ENCODE measurements at regions not wholly inside any gene's neighbourhood (a gene's known extent, or its start where the extent isn't known, plus 50 kb on each side); places are given as distances from the start of the nearest gene placed in this dataset.

- TF ChIP-seq CTCF (IDR thresholded peaks at IDR 0.05; ENCODE audit: low read depth, low read length): no peak
- H3K4me3 ChIP-seq (ENCODE audit: low read depth, low read length): no peak overlapping the region
These were observed 181.7 kb upstream of the EDNRA start for GRCh38 chr4:147299205-147299604.

- TF ChIP-seq CTCF (IDR thresholded peaks at IDR 0.05; ENCODE audit: low read depth, low read length): no peak
- no peak overlapping the region for H3K4me3 ChIP-seq (ENCODE audit: low read depth, low read length)
These were observed 177.6 kb upstream of the EDNRA start for GRCh38 chr4:147303174-147303872.

- no peak overlapping the region for H3K4me3 ChIP-seq (ENCODE audit: low read depth, low read length)
- TF ChIP-seq CTCF (IDR thresholded peaks at IDR 0.05; ENCODE audit: low read depth, low read length): no peak
These were observed 177.0 kb upstream of the EDNRA start for GRCh38 chr4:147303873-147304229.

DNA sequence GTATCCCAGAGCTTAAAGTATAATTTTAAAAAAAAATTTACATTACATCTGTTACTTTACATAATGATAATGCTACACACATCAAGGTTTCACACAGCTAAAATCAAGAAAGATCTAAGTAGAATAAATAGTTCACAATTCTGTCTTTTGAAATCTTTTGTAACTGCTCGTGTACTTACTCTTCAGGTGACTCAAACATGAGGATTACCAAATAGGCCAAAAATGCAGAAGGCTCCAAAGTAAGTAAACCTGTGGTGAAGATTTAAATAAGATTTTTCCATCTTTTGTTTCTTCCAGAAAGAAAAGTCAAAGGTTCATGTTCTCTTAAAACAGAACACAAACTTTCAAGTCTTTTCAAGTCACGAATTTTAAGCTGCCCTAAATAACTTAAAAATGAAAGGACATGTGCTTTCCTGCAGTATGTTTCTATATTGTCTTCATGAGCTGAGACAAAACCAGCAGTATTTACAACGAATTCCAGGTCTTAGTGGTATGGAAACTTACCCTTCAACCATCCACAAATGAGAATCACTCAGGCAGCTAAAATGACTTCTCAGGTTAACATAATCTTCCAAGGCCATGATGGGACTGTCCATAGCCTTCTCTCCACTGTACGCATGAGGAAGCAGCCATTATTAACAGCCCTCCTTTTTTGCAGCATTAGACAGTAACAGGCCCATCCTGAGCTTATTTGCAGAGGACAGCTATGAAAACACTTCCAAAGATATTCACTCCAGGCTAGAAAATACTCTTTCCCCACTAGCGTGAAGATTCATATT, 172.8 kb upstream of the EDNRA start:
- no peak for TF ChIP-seq CTCF (IDR thresholded peaks at IDR 0.05; ENCODE audit: low read depth, low read length)
- no peak overlapping the region for H3K4me3 ChIP-seq (ENCODE audit: low read depth, low read length)

- TF ChIP-seq CTCF (IDR thresholded peaks at IDR 0.05; ENCODE audit: low read depth, low read length): no peak
- no peak overlapping the region for H3K4me3 ChIP-seq (ENCODE audit: low read depth, low read length)
These were observed 171.5 kb upstream of the EDNRA start for GRCh38 chr4:147309434-147309833.

- H3K4me3 ChIP-seq (ENCODE audit: low read depth, low read length): no peak overlapping the region
- no peak for TF ChIP-seq CTCF (IDR thresholded peaks at IDR 0.05; ENCODE audit: low read depth, low read length)
These were observed 170.6 kb upstream of the EDNRA start for GRCh38 chr4:147310312-147310711.

DNA sequence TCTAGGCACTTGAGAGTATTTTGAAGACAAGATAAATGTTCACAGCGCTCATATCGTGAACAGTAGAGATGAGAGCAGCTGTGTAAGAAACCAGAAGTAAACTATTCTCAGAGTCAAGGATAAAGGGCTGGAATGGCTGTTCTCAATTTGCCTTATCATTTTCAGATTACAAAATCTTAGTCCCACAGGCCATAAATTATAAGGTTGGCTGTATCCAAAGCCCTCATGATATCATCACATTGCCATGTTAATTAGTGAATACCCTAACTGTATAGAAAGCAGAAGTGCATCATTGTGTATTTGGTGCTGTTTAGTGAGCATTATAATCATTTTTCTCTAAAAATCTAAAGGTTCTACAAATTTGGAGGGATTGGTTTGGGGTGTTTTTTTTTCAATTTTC, 168.9 kb upstream of the EDNRA start:
- no peak for TF ChIP-seq CTCF (IDR thresholded peaks at IDR 0.05; ENCODE audit: low read depth, low read length)

More for the DNA sequence above, 168.9 kb upstream of the EDNRA start:
- H3K4me3 ChIP-seq (ENCODE audit: low read depth, low read length): no peak overlapping the region
